Body of pancreas (tissue), 4 donors: ENCODE measurements at regions not wholly inside any gene's neighbourhood (a gene's known extent, or its start where the extent isn't known, plus 50 kb on each side); places are given as distances from the start of the nearest gene placed in this dataset.

Experiments used
- POLR2A ChIP-seq, 3 donors: fragments of 450-650 bp; IDR thresholded peaks; one replicate each; pipeline ENCODE4 v1.6.1; 2016; ENCODE audit warnings: antibody characterized with exemption in 3 of 3, mild to moderate bottlenecking in 2 of 3
- TF ChIP-seq, protein P1 (sequence below), 7 experiments: fragments of 450-650 bp in 4 of 7; fragments of 200-600 bp in 3 of 7; sonication (generic) in 3 of 7; IDR thresholded peaks; one replicate each; pipeline ENCODE4 v1.5.1; 2016 to 2019; ENCODE audit warnings: antibody characterized with exemption in 7 of 7

DNA sequence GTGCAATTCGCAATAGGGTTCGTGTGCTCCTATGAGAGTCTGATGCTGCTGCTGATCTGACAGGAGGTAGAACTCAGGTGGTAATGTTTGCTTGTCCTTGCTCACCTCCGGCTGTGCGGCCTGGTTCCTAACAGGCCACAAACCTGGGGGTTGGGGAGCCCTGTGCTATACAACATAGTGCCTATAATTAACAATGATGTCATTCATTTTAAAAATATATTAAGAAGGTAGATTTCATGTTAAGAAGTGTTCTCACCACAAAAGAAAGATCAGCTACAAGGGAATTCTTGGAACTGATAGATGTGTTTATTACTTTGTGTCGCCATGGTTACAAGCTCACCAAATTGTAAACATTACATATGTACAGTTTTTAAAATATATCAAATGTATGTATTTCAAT, 200.5 kb downstream of the GRB14 start:
- TF ChIP-seq, protein P1, sequence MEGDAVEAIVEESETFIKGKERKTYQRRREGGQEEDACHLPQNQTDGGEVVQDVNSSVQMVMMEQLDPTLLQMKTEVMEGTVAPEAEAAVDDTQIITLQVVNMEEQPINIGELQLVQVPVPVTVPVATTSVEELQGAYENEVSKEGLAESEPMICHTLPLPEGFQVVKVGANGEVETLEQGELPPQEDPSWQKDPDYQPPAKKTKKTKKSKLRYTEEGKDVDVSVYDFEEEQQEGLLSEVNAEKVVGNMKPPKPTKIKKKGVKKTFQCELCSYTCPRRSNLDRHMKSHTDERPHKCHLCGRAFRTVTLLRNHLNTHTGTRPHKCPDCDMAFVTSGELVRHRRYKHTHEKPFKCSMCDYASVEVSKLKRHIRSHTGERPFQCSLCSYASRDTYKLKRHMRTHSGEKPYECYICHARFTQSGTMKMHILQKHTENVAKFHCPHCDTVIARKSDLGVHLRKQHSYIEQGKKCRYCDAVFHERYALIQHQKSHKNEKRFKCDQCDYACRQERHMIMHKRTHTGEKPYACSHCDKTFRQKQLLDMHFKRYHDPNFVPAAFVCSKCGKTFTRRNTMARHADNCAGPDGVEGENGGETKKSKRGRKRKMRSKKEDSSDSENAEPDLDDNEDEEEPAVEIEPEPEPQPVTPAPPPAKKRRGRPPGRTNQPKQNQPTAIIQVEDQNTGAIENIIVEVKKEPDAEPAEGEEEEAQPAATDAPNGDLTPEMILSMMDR (IDR thresholded peaks at IDR 0.05) = no peak
- TF ChIP-seq POLR2A (IDR thresholded peaks at IDR 0.05) = no peak
